ENCODE measurements at regions not wholly inside any gene's neighbourhood (a gene's known extent, or its start where the extent isn't known, plus 50 kb on each side); places are given as distances from the start of the nearest gene placed in this dataset.
"Not testable (repeated sequence)": the region's sequence is repeated elsewhere in the genome, so short reads cannot be mapped to it uniquely, and the experiment has no call there.

- not testable (repeated sequence) for TF ChIP-seq CTCF (conservative IDR thresholded peaks at IDR 0.05; ENCODE audit: low read depth, low read length); USF2 (IDR thresholded peaks at IDR 0.05; ENCODE audit: low read depth, low read length); CHD1 (IDR thresholded peaks at IDR 0.05; ENCODE audit: low read depth, low read length); POLR2A (IDR thresholded peaks at IDR 0.05; ENCODE audit: low read depth, low read length); MAFK (IDR thresholded peaks at IDR 0.05; ENCODE audit: low read depth, low read length); RFX5 (IDR thresholded peaks at IDR 0.05; ENCODE audit: low read depth, low read length); CEBPB (IDR thresholded peaks at IDR 0.05; ENCODE audit: low read depth, low read length); MAZ (IDR thresholded peaks at IDR 0.05; ENCODE audit: borderline replicate concordance, low read depth, low read length); RCOR1 (IDR thresholded peaks at IDR 0.05; ENCODE audit: insufficient replicate concordance, low read length); RAD21 (IDR thresholded peaks at IDR 0.05; ENCODE audit: low read length)
Observed at GRCh38 chr2:55799624-55800023, 106.0 kb upstream of the PNPT1 start.

All from IMR-90 (cell line).